ENCODE measurements at regions not wholly inside any gene's neighbourhood (a gene's known extent, or its start where the extent isn't known, plus 50 kb on each side); places are given as distances from the start of the nearest gene placed in this dataset.

GRCh38 chr5:174324680-174325079 is 279.2 kb downstream of the NSG2 start:
- Histone ChIP-seq H3K9me2 (ENCODE audit: insufficient read depth) (no peaks in the 10 kb centered on the region), H3K4me1 (ENCODE audit: control insufficient read depth in 1 of 2, insufficient read depth in 2 of 2, low read length in 2 of 2) (peaks cover 14 to 25% of the 10 kb centered on the region in 2 experiments), H3K4me2 (ENCODE audit: low read length) (peak overlapping the region; percentile 50), H3K36me3 (ENCODE audit: control insufficient read depth in 1 of 2, insufficient read depth in 2 of 2, low read length in 2 of 2) (no peaks in the 10 kb centered on the region), H3K79me2 (ENCODE audit: insufficient read depth, low read length) (no peaks in the 10 kb centered on the region), H3K9me3 (ENCODE audit: control insufficient read depth in 1 of 2, insufficient read depth in 1 of 2, low read depth in 1 of 2, low read length in 2 of 2) (no peaks in the 10 kb centered on the region), H4K20me1 (ENCODE audit: insufficient read depth) (no peaks in the 10 kb centered on the region), H3K4me3 (replicated peaks in 1 of 2; ENCODE audit: low read depth in 1 of 2, low read length in 2 of 2) (no peak overlapping the region), H2AFZ (ENCODE audit: low read depth, low read length, poor library complexity, severe bottlenecking) (peak overlapping the region; percentile 98), H3K9ac (ENCODE audit: low read length) (no peak overlapping the region), H3K27me3 (ENCODE audit: insufficient read depth, low read length) (peaks cover 31% of the 10 kb centered on the region), H3K27ac (ENCODE audit: low read depth, low read length) (no peak overlapping the region)
- TF ChIP-seq ELF1 (IDR thresholded peaks at IDR 0.05; ENCODE audit: borderline replicate concordance, low read depth): no peak
- TF ChIP-seq MAX (IDR thresholded peaks at IDR 0.05): no peak
- TF ChIP-seq SP1 (IDR thresholded peaks at IDR 0.05; ENCODE audit: low read depth): no peak
- TF ChIP-seq REST (IDR thresholded peaks at IDR 0.05; ENCODE audit: low read depth): no peak
- TF ChIP-seq POLR2A (IDR thresholded peaks at IDR 0.05; ENCODE audit: borderline replicate concordance, extremely low read depth, insufficient read depth, insufficient read length): no peak
- no peak for TF ChIP-seq ZNF274 (IDR thresholded peaks at IDR 0.05; ENCODE audit: low read depth, low read length)
- no peak for TF ChIP-seq RAD21 (IDR thresholded peaks at IDR 0.05; ENCODE audit: low read depth)
- TF ChIP-seq POLR2AphosphoS5 (IDR thresholded peaks at IDR 0.05; ENCODE audit: low read depth, low read length): no peak
- no peak for DNase-seq (ENCODE audit: low read depth, low spot score)
- POLR2A ChIA-PET: no interaction called here
- CTCF ChIA-PET: interaction anchor here (1.3 to 2.1 kb wide), 3 partner anchors 10 to 279 kb away, joined by 4 to 11 read pairs (median 5); partner anchors contain the start of gene NSG2
- intact Hi-C loops (cut with micrococcal nuclease): loop anchor here (10.0 kb wide), 1 partner anchor 210 kb away; no protein-coding TSS in a partner anchor
- RAD21 ChIA-PET (ENCODE audit: low non-redundant PET in 1 of 2, low total read pairs in 2 of 2, uncharacterized antibody in 2 of 2, unreplicated experiment in 2 of 2): no interaction called here
- ATAC-seq: no peak
- BruUV-seq (replicated peaks): no TSS peak

Measured in HCT116 (cell line).